NCI-H345 treated with DMSO at 0.1 percent for 48 hours (cell line): ENCODE measurements at regions not wholly inside any gene's neighbourhood (a gene's known extent, or its start where the extent isn't known, plus 50 kb on each side); places are given as distances from the start of the nearest gene placed in this dataset.

Experiments
- DNase-seq: peaks from one replicate; lab custom pipeline; 2025; ENCODE audit not compliant: unreplicated experiment; lab: John Stamatoyannopoulos, UW

DNA sequence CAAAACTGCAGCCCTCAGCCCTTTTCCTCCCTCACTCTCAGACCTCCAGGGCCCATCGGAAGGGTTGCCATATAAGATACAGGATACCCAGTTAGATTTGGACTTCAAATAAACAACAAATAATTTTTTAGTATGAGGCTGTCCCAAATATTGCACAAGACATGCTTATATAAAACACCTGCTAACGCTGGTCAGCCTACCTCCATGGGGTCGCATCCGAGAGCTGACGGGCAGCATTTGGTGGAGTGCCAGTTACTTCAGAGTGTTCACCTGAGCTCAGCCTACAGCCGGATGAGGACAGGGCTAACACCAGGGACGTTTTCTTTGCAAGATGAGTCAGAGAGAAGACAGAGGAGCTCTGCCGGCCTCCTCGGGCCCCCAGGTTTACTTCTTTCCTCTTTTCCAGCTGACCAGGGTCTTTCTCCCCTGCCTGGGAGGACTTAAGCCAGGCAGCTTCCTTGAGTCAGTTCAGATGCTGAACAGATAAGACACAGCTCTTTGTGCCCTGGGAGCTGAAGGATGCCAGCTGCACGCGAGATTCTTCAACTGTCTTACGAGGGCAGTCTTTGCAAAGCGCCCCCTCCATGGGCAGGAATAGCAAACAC lies 141.2 kb upstream of the KCNG1 start:
- no peak for DNase-seq

DNA sequence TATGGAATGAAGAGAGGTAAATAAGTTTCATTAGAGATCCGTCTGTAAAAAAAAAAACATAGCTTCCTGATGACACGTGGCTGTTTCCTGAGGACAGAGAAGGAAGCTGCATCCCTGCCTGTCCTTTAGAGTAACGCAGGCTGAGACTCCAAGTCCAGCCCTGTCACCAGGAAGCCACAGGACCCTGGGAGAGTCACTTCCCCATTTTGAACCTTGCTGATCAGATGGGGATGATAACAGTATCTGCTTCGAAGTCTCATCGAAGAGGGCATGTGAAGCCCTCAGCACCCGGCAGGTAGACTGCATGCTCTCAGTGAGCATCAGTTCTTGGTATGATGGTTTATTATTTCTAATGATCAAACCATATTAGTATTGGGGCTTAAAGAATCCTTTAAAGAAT lies 139.1 kb upstream of the KCNG1 start:
- DNase-seq = no peak

DNA sequence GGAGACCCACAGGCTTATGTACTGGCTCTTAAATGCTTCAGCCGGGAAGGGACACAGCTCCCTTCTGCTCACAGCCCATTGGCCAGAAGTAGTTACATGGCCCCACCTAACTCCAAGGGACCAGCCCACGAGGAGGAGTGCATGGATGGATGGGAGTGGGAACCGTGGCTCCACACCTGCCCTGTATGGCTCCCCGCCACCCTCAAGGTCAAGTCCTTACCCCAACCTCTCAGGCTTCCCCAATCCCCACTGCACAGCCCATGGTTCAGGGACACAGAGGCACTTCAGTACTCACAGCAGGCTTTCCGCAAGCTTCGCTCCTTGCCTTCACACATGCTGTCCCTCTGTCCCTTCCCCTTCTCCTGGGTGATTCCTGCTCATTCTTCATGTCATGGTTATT lies 137.9 kb upstream of the KCNG1 start:
- no peak for DNase-seq

DNA sequence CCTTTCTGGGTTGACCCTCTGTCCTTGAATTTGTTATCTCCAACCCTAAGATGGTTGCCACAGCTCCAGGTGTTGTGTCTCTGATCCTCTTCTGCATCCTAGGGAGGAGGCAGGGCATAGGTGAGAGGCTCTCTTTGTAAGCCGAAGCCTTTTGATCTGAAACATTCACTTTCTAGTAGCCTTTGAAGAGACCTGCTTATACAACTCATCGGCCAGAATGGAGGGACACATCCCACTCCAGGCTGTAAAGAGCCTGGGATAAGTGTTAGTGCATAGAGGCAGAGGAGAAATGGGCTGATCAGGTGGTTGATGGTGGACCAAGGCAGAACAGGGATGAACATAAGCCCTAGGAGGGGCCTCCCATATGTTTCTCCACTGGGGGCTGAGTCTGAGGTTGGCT lies 137.1 kb upstream of the KCNG1 start:
- DNase-seq = no peak

DNA sequence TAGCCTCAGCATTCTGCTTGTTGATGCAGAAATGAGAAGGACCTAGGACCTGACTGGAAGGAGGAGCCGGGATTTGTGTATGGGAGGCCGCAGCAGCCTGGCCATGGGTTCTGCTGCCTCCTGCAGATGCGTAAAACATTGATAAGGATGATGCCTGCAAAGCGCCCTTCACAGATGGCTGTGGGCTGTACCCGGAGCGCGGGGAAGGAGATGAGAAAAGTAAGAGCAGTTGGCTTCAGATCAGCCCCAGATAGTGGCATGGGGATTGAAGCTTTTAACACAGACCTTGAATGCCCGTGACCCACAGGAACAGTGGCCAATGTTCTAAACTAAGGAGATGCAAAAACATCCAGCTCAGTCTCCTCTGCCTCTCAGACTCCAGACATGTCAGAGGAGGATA lies 136.4 kb upstream of the KCNG1 start:
- DNase-seq = no peak

DNA sequence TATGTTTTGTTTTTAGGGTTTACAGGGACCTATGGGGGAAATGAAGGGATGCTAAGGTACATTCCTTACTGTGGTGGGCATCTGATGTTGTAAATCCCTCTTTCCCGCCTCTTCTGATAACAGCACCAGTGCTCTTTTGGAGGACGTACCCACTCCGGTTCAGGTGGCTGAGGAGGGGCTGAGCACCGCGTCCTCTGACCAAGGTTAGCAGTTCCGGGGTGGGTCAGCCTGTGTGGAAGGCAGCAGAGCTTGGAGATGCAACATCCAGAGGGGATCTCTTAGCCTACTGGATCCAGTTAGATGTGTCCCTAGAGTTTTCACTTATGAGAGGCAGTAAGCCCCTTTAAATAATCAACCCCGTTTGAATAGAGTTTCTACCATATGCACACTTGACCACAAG lies 135.3 kb upstream of the KCNG1 start:
- DNase-seq = no peak

DNA sequence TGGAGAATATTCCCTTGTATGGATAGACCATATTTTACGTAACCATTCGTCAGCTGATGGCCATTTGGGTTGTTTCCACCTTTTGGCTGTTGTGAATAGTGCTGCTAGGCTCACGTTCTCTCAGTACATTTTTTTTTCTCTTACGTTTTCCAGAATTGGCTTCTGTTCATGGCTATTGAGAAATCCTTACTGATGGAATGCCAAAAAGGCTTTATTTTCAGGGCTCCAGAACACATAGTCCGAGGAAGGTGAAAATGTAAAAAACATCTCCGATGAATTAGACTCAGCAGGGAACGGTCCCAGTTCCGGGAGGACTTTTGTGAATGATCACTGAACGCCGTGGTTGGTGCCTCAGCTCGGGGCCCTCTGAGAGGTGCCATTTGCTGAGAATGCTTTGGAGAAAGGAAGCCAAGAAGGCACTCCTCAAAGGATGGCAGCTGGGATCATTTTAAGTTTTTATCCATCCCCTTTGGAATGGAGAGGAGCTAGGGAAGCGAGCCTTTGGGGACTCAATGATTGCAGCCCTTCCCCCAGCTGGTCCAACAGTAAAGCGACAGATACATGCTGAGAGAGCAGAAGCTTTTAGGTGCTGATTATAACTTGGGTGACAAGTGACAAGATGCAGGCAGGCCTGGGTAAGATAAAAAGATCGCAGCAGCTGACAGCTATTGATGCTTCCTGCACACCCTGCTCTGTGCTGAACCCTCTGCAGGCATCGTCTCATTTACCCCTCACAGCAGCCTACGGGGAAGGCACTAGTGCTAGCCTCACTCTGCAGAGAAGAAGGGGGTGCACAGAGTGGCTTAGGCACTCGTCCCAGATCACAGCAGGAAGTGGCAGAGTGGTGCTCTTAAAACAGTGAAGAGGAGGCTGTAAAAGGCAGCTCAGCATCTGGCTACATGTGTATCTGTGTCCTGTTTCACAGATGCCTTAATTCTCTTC lies 133.4 kb upstream of the KCNG1 start:
- DNase-seq = peak; percentile 88

DNA sequence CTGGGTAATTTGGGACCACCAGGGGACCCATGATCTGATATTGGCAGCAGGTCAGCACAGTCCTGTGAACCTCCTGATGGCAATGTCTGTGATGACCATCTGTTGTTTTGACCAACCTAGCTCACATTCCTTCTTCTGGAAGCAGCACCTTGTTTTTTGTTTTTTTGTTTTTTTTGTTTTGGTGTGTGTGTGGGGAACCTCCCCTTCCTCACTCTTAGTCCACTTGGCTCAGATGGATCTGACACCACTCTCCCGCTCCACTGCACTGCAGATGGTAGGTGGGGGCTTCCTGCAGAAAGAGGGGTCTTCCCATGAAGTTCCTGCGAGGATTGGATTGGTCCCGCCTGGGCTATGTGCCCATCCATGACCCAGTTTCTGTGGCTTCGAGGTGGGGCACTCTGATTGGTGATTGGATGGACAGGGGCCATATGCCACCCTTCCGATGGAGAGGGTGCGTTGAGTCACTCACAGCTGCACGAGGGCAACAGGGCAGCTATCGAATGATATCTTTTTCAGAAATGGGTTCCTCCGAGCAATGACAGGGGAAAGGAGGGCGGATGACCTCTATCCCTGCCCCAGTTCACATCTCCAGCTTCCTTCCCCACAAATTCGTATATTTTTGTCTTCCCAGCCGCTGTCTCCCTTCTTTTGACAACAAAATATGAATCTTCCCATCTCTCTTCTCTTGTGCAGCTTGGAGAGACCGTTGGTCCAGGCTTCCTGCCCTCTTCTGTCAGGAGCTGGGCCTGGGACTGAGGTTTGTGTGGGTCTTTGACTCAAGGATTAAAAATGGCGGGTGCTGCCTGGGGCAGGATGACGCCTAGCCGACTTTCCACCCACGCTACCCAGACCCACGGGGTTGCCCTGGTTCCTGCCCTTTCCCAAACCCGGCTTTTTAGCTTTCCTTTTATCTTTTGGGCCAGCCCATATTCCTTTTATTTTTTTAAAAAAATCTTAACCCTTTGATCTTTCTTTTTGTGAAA lies 132.1 kb upstream of the KCNG1 start:
- no peak for DNase-seq

DNA sequence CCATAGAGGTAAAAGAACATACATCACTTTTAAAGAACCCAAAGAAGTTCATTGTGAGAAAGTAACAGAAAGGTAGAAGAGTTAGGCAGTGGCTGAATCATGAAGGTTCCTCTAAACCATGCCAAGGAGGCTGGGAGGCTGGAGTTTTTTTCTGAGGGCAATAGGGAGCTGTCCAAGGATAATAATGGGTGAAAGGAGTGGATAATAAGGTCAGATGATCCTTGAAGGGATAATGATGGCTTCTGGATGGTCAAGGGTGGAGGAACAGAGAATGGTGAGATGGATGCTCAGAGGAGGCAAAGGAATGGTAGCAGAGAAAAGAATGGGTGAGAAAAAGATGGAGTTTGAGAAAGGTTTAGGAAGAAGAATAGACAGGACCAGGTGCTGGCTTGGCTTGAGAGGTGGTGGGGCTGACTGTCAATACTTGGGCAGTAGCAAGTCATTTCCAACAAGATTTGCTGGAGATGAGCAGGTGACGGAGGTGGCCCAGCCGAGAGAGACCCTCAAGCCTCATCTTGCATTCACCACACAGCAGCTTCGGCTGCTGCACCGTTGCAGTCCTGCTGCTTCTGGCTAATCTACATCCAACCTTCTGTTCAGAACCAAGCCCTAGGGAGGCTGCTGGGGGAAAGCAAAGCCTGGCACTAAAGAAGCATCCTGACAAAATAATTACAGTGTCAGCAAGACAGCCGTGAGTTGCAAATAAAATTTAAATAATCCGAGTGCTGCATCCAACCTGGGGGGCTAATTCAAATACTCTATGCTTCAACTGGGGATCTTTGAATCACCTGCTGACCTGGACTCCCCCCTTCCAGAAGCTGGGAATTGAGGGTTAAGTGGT lies 131.2 kb upstream of the KCNG1 start:
- DNase-seq = no peak

DNA sequence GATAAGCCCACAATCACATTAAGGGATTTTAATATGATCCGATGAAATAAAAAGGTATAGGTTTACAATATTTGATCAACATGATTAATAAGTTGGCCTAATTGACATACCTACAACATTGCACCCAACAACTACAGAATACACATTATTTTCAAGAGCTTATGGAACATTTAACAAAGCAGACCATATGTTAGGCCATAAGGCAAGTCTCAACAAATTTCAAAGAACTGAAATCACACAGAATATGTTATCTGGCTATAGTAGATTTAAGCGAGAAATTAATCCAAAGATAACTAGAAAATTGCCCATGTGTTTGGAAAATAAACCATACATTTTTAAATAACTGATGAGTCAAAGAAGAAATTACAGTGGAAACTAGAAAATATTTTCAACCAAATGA lies 126.0 kb upstream of the KCNG1 start:
- no peak for DNase-seq

DNA sequence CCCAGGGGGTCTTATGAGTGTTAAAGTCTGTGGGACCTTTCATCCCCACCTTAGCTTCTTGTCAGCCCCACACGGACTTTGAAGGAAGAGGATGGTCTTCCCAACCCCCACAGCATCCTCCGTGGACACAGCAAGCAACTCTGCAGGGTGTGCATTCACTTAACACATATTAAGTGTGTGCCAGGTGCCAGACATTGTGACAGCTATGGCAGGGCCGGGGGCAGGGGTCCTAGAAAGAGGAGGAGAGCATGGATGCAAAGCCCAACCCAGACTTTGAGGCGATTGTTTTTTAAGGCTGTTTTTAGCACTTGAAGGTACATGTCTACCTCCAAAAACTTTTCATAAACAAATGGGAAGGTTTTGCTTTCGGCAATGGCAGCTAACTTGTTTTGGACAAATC lies 121.6 kb upstream of the KCNG1 start:
- DNase-seq = no peak

DNA sequence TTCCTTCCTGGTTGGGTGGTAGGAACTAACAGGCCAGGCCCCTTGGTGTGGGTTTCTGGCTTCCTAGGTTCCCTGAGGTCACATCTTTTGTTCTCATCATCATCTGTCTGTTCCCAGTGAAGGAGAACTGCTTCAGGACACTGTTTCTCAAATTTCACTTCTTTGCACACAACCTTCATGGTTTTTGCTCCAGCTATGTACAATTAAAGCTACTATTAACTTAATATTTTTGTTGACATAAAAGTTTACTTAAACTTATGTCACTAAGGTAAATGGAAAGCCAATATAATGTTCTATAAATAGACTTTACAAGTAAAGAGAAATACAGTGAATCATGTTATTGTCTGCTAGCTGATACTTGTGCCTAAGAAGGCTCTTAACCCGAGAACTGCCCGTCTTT lies 120.7 kb upstream of the KCNG1 start:
- no peak for DNase-seq

DNA sequence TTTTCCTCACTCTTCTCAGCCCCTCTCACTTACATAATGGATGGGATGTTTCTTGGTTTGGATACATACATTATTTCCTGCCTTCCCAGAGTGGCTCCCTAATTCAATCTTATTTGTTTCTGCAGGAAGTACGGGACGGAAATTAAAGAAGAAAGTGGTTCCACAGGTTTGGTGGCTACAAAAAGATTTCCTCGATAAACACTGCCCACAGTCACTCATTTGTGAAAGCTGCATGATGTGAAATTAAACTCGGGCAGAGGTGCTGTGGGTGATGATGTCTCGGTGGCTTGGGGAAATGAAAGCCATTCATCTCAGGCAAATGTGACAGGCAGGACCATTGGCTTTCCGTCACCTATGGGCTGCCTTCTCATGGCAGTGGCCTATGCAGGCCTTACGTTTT lies 119.5 kb upstream of the KCNG1 start:
- no peak for DNase-seq

DNA sequence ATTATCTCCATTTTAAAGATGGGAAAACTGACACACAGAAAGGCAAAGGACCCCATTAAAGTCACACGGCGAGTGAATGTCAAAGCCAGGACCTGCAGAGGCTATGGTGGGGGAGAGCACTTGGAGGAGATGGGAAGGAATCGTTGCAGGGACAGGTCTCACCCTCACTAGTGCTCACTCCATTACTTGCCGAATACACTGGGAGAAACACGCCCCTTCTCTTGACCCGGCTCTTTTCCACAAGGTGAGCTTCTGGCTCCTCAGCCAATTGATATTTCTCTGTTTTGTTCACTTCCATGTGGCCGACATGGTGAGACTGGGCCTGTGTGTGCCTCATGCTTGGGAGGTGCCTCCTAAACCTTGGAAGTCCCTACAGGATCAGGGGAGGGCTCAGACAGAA lies 117.8 kb upstream of the KCNG1 start:
- DNase-seq = no peak

DNA sequence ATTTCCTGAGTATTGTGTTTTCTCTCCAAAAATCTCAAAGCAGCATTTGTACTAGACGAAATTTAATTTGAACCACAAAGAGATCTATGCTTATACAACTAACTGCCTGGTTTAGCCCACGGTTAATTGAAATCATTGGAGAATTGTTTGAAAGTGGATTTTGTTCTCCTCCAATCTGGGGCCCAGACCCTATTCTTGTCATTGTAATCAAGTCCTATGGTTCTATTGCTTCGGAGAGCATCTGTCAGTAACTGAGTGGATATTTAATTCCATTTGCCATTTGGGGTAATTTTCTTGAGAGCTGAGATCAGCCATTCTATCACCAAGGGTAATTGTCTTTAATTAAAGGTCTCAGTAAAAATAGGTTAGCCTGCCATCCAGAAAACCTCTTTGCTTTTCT lies 117.0 kb upstream of the KCNG1 start:
- no peak for DNase-seq

DNA sequence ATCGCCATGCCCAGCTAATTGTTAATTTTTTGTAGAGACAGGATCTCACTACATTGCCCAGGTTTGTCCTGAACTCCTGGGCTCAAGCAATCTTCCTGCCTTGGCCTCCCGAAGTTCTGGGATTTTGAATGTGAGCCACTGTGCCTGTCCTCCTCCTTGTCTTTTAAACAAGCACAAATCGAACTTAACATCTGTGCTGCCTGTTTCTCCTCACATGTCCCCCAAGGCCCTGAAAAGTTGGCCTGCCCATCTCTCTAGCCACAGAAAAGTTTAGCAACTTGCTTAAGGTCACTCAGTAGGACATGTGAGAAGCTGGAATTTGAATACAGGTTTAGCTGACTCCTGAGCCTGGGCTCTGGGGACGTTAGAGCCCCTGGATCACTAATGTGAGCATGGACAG lies 115.7 kb upstream of the KCNG1 start:
- no peak for DNase-seq

DNA sequence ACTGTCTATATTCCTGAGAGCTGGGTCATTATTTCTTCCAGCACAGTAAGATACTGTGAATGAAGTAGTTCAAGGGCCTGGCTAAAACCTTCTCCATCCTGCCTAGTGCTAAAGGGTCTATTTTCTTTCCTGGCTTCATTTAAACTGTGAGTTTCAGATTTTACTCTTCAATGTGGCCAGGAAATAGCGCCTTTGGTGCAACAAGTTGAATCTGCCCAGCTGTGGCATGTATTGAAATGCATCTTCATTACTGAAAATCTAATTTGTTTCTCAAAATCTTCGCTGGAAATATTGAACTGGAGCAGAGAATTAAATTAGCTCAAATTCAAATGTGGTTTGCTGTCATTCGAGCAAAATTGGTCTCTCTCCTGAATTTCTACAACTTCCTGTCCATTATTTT lies 114.6 kb upstream of the KCNG1 start:
- no peak for DNase-seq

DNA sequence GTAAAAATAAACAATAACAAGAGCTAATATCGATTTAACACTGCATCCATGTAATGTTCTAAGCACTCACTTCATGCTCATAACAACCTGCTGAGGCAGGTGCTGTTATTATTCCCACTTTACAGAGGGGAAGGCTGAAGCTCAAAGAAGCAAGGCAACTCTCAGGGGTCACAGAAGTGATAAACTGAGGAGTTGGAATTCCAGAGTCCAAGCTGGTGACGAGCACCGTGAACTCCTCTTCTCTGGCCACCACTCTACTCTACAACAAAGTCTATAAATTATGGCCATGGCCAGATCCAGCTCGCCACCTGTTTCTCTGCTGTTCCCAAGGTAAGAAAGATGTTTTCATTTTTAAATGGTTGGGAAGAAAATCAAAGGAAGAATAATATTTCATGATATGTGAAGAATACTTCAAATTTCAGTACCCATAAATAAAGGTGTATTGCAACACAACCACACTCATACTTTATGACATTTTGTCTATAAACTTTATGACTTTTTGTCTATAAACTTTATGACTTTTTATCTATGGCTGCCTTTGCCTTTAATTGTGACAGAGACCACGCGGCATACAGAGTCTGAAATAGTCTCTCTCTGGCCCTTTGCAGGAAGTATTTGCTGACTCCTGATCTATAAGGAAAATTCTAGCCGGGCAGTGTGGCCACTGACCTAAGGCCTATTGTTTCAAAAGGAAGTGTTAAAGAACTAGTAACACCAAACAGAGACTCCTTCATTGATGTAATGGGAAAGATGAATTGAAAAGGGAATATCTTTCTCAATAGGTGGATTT lies 113.2 kb upstream of the KCNG1 start:
- no peak for DNase-seq

DNA sequence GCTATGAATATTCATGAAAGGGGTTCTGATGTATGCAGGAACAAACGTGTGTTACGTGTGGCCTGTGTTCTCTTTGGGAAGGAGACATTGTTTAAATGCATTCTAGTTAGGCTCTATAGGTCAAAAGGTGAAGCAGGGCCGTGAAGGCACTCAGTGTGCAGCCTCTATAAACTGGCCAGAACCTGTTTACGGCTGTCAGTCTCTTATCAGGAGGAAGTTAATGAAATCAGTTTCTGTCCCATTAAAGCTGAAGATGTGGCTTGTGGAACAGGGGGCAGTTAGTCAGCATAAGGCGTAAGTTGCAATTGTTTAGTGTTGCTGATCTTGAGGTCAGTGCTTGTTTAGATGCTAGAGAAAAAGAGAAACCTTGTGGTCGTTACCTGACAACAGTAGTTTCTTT lies 111.5 kb upstream of the KCNG1 start:
- no peak for DNase-seq

DNA sequence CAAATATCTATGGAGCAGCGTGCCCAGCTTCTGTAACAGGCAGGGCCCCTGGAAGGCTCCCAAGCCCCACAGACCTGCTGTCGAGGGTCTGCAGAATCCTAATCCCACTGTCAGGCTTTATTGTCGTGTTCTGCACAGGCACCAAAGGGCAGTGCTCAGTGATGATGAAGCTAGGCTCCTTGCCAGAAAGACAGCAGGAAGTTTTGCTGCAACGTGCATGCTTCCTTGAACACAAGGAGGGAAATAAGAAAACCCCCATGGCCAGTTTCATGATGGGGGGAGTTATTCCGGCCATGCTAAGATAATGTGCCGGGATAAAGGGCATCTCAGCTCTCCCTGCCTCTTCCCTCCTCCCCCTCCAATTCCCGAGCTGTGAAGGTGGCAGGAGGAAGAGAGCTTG lies 109.4 kb upstream of the KCNG1 start:
- DNase-seq = no peak
